GM12878 (cell line): ENCODE measurements at regions not wholly inside any gene's neighbourhood (a gene's known extent, or its start where the extent isn't known, plus 50 kb on each side); places are given as distances from the start of the nearest gene placed in this dataset.

Source experiments
- ATF2 ChIP-seq: IDR thresholded peaks from 2 replicates; pipeline ENCODE4 v1.6.1; 2012; ENCODE audit warnings: low read length, inconsistent platforms
- ATF7 ChIP-seq: fragments of 450-650 bp; IDR thresholded peaks from 2 replicates; pipeline ENCODE4 v1.6.1; 2016; ENCODE audit warnings: low read depth, mild to moderate bottlenecking
- CREB1 ChIP-seq: IDR thresholded peaks from 2 replicates; pipeline ENCODE4 v1.6.1; 2012; ENCODE audit warnings: low read depth, mild to moderate bottlenecking, inconsistent platforms
- CTCF ChIP-seq, 3 experiments: IDR thresholded peaks in 2 of 3; conservative IDR thresholded peaks in 1 of 3; 2 replicates each; pipeline ENCODE4 v1.5.1; 2011; ENCODE audit warnings: low read depth in 3 of 3, low read length in 3 of 3, mild to moderate bottlenecking in 3 of 3, control low read depth in 2 of 3, moderate library complexity in 2 of 3, inconsistent platforms in 1 of 3, mixed read lengths in 1 of 3; ENCODE audit not compliant: control insufficient read depth in 2 of 3, insufficient read depth in 1 of 3; ENCODE audit errors: extremely low read depth in 1 of 3
- POLR2A ChIP-seq: IDR thresholded peaks from 2 replicates; pipeline ENCODE4 v1.6.1; 2011; ENCODE audit warnings: low read depth, mild to moderate bottlenecking, low read length
- SIX5 ChIP-seq: IDR thresholded peaks from 2 replicates; pipeline ENCODE4 v1.6.1; 2011; ENCODE audit warnings: mild to moderate bottlenecking, low read depth, low read length, moderate library complexity; ENCODE audit not compliant: severe bottlenecking
- SMC3 ChIP-seq: IDR thresholded peaks from 2 replicates; pipeline ENCODE4 v1.6.1; 2011; ENCODE audit warnings: low read length, improper control_type of control experiment, borderline replicate concordance
- TARDBP ChIP-seq: IDR thresholded peaks from 2 replicates; pipeline ENCODE4 v1.6.1; 2016; ENCODE audit warnings: borderline replicate concordance

- TF ChIP-seq CTCF (IDR thresholded peaks at IDR 0.05 in 2 of 3, conservative IDR thresholded peaks at IDR 0.05 in 1 of 3; ENCODE audit: control insufficient read depth in 2 of 3, extremely low read depth in 1 of 3, insufficient read depth in 1 of 3, low read depth in 3 of 3, low read length in 3 of 3) (no peak), TARDBP (no peak), ATF2 (no peak), POLR2A (no peak), CREB1 (no peak), SIX5 (no peak), SMC3 (no peak), ATF7 (no peak)
Observed at GRCh38 chr10:83178526-83178925, 960.8 kb upstream of the GHITM start.
